Sciatic nerve (tissue), 2 donors: ENCODE measurements at regions not wholly inside any gene's neighbourhood (a gene's known extent, or its start where the extent isn't known, plus 50 kb on each side); places are given as distances from the start of the nearest gene placed in this dataset.

Source experiments
- ATAC-seq: fragments of 200-7000 bp; cut with Tn5 transposase; one replicate; pipeline ENCODE4 v1.9.1; 2020; ENCODE audit warnings: mild to moderate bottlenecking, moderate library complexity
- DNase-seq: peaks from one replicate; pipeline ENCODE4 v3.0.0-alpha.2; 2020; ENCODE audit warnings: low spot score
- intact Hi-C: fragments of 100-400 bp; cut with DNase I; formaldehyde crosslinking; loops from one replicate; pipeline ENCODE4 v1.14.2; 2022
- donor health status: DM: no; HTN: no; CAD: no.
- donor health status: DM: no; HTN: no; CAD: no.

DNA sequence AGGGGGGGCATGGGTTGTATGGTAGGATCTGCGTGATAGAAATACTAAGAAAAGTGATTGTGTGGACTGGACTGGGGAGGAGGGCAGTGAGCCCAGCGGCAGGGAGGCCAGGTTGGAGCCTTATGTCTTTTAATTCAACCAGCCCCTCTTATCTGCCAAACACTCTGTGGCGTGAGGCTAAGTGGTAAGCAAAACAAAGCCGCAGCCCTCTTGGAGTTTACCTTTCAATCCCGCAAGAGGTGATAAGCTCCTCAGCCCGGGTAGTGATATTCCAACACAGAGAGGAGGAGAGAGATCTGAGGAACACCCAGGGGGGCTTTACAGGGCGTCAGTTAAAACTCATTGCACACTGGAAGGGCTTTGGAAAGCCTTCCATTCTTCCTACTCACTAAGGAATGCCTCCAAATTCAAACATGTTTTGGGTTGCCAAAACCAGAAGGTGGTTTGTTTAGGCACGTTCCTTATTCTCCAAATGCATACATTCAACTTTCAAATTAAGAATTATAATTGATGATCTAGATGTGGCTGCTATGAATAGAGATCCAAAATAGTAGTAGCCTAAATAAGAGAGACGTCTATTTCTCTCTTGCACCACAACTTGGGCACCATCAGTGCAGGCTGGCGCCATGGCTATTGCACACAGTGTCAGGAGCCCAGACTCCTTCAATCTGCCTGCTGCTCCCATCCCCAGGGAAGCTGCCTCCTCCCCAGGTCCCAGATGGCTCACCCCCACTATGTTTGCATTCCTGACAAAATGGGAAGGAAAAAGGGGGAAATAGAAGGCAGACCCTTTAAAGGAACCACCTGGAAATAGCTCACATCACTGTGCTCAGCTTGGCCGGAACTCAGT is 75.1 kb upstream of the FSTL4 start:
- DNase-seq (no peak), ATAC-seq (no peak)
- intact Hi-C loops = no loop called here

GRCh38 chr5:133686566-133686965 is 74.2 kb upstream of the FSTL4 start:
- DNase-seq = no peak
- intact Hi-C loops = no loop called here

GRCh38 chr5:133685402-133686018 is 73.2 kb upstream of the FSTL4 start:
- DNase-seq (no peak), ATAC-seq (no peak)
- intact Hi-C loops = no loop called here

More at GRCh38 chr5:133686566-133686965, 74.2 kb upstream of the FSTL4 start:
- ATAC-seq = no peak

GRCh38 chr5:133683646-133684596 is 71.6 kb upstream of the FSTL4 start:
- no peak for DNase-seq
- ATAC-seq = no peak
- intact Hi-C loops = no loop called here

- no peak for ATAC-seq
- no peak for DNase-seq
- intact Hi-C loops = no loop called here
Measured at GRCh38 chr5:133682451-133682850, 70.1 kb upstream of the FSTL4 start.

GRCh38 chr5:133681896-133682295 is 69.6 kb upstream of the FSTL4 start:
- ATAC-seq = no peak
- no peak for DNase-seq
- intact Hi-C loops = no loop called here

- intact Hi-C loops = no loop called here
- DNase-seq (no peak), ATAC-seq (no peak)
Measured at GRCh38 chr5:133680830-133681565, 68.7 kb upstream of the FSTL4 start.

- DNase-seq (no peak), ATAC-seq (no peak)
- intact Hi-C loops = no loop called here
Measured at GRCh38 chr5:133679534-133679933, 67.2 kb upstream of the FSTL4 start.

DNA sequence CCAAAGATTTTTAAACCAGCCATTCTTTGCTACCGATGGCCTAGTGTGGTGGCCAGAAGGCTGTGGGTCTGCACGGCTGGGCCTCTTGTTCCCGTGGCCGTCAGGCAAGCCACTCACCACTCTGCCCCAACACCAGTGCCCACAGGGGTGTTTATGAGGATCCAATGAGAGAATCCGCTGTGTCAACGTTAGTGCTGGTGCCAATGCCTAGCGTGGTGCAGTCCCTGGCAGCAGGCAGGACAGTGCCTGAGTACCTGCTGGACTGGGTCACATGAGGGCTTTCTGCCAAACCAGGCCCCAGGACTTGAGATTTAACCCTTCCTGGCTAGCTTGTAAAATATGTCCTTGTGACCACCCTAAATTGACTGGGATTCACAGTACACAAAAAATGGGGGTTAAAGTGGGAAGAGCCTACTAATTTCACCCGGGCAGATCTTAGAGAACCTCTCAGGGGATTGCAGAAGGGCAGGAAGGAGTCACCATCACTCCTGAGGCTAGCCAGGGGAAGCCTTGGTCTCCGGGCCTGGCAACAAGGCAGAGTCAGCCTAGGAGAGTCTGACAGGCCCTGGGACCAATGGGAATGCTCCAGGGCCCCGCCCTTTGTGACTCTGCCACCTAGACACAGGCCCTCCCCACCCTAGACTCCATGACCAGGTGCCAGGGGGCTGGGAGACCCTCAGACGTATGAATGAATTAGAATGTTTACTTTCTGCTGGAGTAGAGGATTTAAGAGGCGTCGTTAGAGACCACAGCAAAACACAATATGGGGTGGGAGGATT is 63.2 kb upstream of the FSTL4 start:
- intact Hi-C loops = no loop called here
- no peak for DNase-seq
- no peak for ATAC-seq

DNA sequence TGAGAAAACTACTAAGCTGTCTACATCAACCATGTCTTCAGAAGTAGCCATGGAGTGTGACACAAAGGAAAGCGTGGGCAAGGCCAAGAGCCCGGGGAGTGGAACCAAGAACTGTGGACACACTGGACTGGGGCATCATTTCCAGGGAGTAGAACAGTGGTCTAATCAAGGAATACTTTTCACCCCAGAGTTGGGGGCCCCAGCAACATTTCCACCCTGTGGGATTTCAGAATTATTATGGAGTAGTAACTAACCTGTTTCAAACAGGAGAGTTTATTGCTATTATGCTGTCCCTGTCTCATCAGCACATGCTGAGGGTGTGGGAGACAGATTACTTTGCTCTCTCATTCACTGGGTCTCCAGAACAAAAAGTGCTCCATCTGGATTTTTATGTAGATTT is 58.0 kb upstream of the FSTL4 start:
- intact Hi-C loops = no loop called here
- ATAC-seq = no peak

GRCh38 chr5:133669472-133669871 is 57.1 kb upstream of the FSTL4 start:
- DNase-seq (no peak), ATAC-seq (no peak)
- intact Hi-C loops = no loop called here

More for the DNA sequence above, 58.0 kb upstream of the FSTL4 start:
- DNase-seq = no peak

DNA sequence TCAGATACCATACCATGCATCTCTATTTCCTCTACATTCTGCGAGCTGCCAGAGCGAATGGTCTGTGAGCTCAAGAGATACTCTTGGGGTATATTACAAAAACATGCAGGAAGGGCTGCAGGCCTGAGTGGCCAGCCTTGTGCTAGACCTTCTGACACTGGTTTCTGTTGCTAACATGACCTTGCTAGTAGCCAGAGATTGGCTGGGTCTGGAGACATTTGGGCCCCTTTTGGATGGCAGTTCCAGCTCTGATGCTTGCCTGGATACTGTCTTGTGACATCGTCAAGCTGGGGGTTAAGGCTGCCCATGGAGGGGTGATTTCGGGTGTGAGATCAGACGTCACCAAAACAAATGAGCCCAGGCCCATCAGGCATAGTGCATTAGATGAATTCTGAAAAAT is 56.1 kb upstream of the FSTL4 start:
- no peak for DNase-seq
- intact Hi-C loops = no loop called here
- no peak for ATAC-seq

GRCh38 chr5:133667217-133667616 is 54.9 kb upstream of the FSTL4 start:
- intact Hi-C loops = no loop called here
- DNase-seq (no peak), ATAC-seq (no peak)

GRCh38 chr5:133665571-133665970 is 53.2 kb upstream of the FSTL4 start:
- ATAC-seq = no peak
- no peak for DNase-seq
- intact Hi-C loops = no loop called here

DNA sequence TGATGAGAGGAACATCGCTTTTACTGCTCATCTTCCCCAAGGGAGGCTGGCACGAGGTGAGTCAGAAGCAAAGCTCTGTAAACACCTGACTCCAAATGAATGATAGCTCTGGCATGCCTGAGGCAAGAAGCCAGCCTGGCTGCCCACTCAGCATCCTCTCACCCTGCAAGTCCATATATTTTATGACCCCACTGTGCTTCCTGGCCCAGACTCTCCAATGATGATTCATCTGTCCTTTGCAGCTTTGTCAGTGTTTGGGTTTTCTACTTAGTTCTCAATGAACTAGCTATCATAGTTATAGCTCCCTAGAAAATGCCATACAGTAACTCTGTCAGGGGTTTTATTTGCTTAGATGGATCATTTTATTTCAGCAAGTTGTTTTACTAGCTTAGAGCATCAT is 52.1 kb upstream of the FSTL4 start:
- intact Hi-C loops = no loop called here
- DNase-seq = no peak
- no peak for ATAC-seq

GRCh38 chr5:133663397-133664054 is 51.2 kb upstream of the FSTL4 start:
- intact Hi-C loops = no loop called here
- ATAC-seq = no peak
- no peak for DNase-seq

DNA sequence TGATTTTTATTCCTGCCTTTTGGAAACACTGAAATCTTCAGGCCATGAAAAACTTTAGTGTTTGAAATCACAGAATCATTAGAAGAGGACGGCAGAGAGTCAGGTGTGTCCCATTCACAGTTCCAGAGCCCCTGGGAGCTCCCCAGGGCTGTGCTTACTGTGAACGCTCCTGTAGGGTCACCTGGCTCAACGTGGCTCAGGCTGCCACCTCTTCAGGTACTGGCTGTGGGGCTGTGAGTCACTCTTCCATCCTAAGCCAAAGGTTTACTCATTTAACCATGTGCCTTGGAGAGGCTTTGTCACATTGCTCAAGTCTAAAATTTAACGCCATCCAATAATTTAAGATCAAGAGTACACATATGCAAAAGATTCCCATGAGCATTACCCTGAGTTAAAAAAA is 50.2 kb upstream of the FSTL4 start:
- DNase-seq = no peak
- ATAC-seq = no peak
- intact Hi-C loops = no loop called here
